Endothelial cell of umbilical vein (primary cell): ENCODE measurements at regions not wholly inside any gene's neighbourhood (a gene's known extent, or its start where the extent isn't known, plus 50 kb on each side); places are given as distances from the start of the nearest gene placed in this dataset.

ENCODE experiments used
- BruUV-seq: library from RNA; stranded (reverse); fragments of 400-500 nt; replicated peaks from 2 replicates; lab custom pipeline; 2021; lab: Mats Ljungman, UMichigan
- CTCF ChIA-PET: fragments of 300-600, 350-600 bp; sonication (Branson Sonifier 250); formaldehyde crosslinking; loops from one replicate; lab custom pipeline; 2021; ENCODE audit warnings: antibody characterized with exemption, inconsistent platforms; lab: Charles Lee
- POLR2A ChIA-PET: fragments of 300-600, 350-600 bp; sonication (Branson Sonifier 250); formaldehyde crosslinking; loops from one replicate; lab custom pipeline; 2021; ENCODE audit warnings: antibody characterized with exemption, inconsistent platforms; lab: Charles Lee
- DNase-seq: peaks from one replicate; pipeline ENCODE4 v3.0.0-alpha.2; 2011; ENCODE audit warnings: low read depth, low spot score
- FAIRE-seq: peaks from 2 replicates; lab custom pipeline; 2011; peaks lifted over from hg19 to GRCh38; lab: Jason Lieb, UNC
- H2AFZ ChIP-seq: 2 replicates; pipeline ENCODE4 v1.6.0; 2012; ENCODE audit warnings: low read depth, low read length, control low read depth, inconsistent platforms
- H3K27ac ChIP-seq: 2 replicates; pipeline ENCODE4 v1.5.1; 2011; ENCODE audit warnings: low read depth, mild to moderate bottlenecking, control low read depth, low read length, moderate library complexity; ENCODE audit not compliant: insufficient read depth
- H3K27me3 ChIP-seq, 2 experiments: 2 replicates each; pipeline versions ENCODE4 v1.6.0 to v1.6.1; 2011; ENCODE audit warnings: low read length in 2 of 2, mixed read lengths in 1 of 2; ENCODE audit not compliant: control insufficient read depth in 2 of 2, insufficient read depth in 2 of 2
- H3K36me3 ChIP-seq, 2 experiments: 2 replicates in 1 of 2; 3 replicates in 1 of 2; pipeline ENCODE4 v1.5.1; 2011; ENCODE audit warnings: low read length in 2 of 2, mild to moderate bottlenecking in 1 of 2, moderate library complexity in 1 of 2; ENCODE audit not compliant: control insufficient read depth in 2 of 2, insufficient read depth in 2 of 2; ENCODE audit errors: extremely low read depth in 1 of 2
- H3K4me1 ChIP-seq: 3 replicates; pipeline ENCODE4 v1.5.1; 2011; ENCODE audit warnings: mild to moderate bottlenecking, low read length; ENCODE audit not compliant: control insufficient read depth, insufficient read depth; ENCODE audit errors: extremely low read depth
- H3K4me2 ChIP-seq: 2 replicates; pipeline ENCODE4 v1.6.1; 2011; ENCODE audit warnings: low read length, control low read depth, mixed read lengths; ENCODE audit not compliant: insufficient read depth
- H3K4me3 ChIP-seq, 3 experiments: fragments of 200-600 bp in 1 of 3; sonication (generic), shearing (Covaris generic) in 1 of 3; replicated peaks in 1 of 3; 2 replicates each; pipeline ENCODE4 v1.5.1; 2011 to 2016; ENCODE audit warnings: control low read depth in 3 of 3, low read length in 3 of 3, mild to moderate bottlenecking in 2 of 3, inconsistent platforms in 1 of 3, low read depth in 1 of 3, moderate library complexity in 1 of 3; ENCODE audit not compliant: insufficient read depth in 1 of 3
- H3K79me2 ChIP-seq: 2 replicates; pipeline ENCODE4 v1.6.0; 2012; ENCODE audit warnings: low read length, inconsistent platforms; ENCODE audit not compliant: control insufficient read depth, insufficient read depth
- H3K9ac ChIP-seq: replicated peaks from 2 replicates; pipeline ENCODE3; 2011; ENCODE audit warnings: low read length, control low read depth; ENCODE audit not compliant: insufficient read depth; ENCODE audit errors: extremely low read depth
- H3K9me1 ChIP-seq: replicated peaks from 3 replicates; pipeline ENCODE4 v1.6.0; 2011; ENCODE audit warnings: mild to moderate bottlenecking, low read length; ENCODE audit not compliant: control insufficient read depth, insufficient read depth; ENCODE audit errors: extremely low read depth
- H3K9me3 ChIP-seq: replicated peaks from 2 replicates; pipeline ENCODE4 v1.5.1; 2012; ENCODE audit warnings: low read length, inconsistent platforms; ENCODE audit not compliant: control insufficient read depth, insufficient read depth
- H4K20me1 ChIP-seq: replicated peaks from 2 replicates; pipeline ENCODE3; 2011; ENCODE audit warnings: mild to moderate bottlenecking, low read length; ENCODE audit not compliant: control insufficient read depth, insufficient read depth; ENCODE audit errors: extremely low read depth
- EZH2 ChIP-seq: IDR thresholded peaks from 2 replicates; pipeline ENCODE4 v1.6.1; 2012; ENCODE audit warnings: borderline replicate concordance, low read depth, mild to moderate bottlenecking, moderate library complexity, low read length, inconsistent platforms; ENCODE audit not compliant: severe bottlenecking
- FOS ChIP-seq: IDR thresholded peaks from 2 replicates; pipeline ENCODE4 v1.6.1; 2011; ENCODE audit warnings: mild to moderate bottlenecking, low read length, moderate library complexity, borderline replicate concordance; ENCODE audit not compliant: insufficient read depth
- GATA2 ChIP-seq: IDR thresholded peaks from 2 replicates; pipeline ENCODE4 v1.7.0; 2011; ENCODE audit warnings: low read depth, mild to moderate bottlenecking, moderate library complexity, mixed read lengths, low read length; ENCODE audit not compliant: insufficient read length, insufficient read depth
- JUN ChIP-seq: IDR thresholded peaks from 2 replicates; pipeline ENCODE4 v1.6.1; 2011; ENCODE audit warnings: borderline replicate concordance, low read depth; ENCODE audit not compliant: insufficient read length, insufficient read depth
- MYC ChIP-seq: IDR thresholded peaks from one replicate; pipeline ENCODE4 v1.6.1; 2011; ENCODE audit warnings: mild to moderate bottlenecking, low read depth, low read length
- POLR2A ChIP-seq: IDR thresholded peaks from 2 replicates; pipeline ENCODE4 v1.6.1; 2012; ENCODE audit warnings: low read depth, mild to moderate bottlenecking, control low read depth, low read length
- POLR2AphosphoS5 ChIP-seq: IDR thresholded peaks from 2 replicates; pipeline ENCODE4 v1.6.1; 2012; ENCODE audit warnings: low read depth, mild to moderate bottlenecking, control low read depth, low read length, moderate library complexity; ENCODE audit not compliant: insufficient read depth
- dilution Hi-C: fragments of 300-500 bp; cut with MboI; formaldehyde crosslinking; loops from one replicate; pipeline ENCODE4 v1.15.0; 2019; ENCODE audit warnings: low sequenced_read_pairs; ENCODE audit not compliant: extremely low pct_ligation_motif_present
- intact Hi-C: fragments of 100-400 bp; cut with micrococcal nuclease; formaldehyde crosslinking; loops from one replicate; pipeline ENCODE4 v1.10.0; 2022
- TF ChIP-seq, protein P1 (sequence below): IDR thresholded peaks from 2 replicates; pipeline ENCODE4 v1.6.1; 2011; ENCODE audit not compliant: insufficient read depth, insufficient read length
- TF ChIP-seq, protein P2 (sequence below), 2 donors: IDR thresholded peaks; 1 replicate in 1 of 2; 2 replicates in 1 of 2; pipeline ENCODE4 v1.5.1; 2011; ENCODE audit warnings: low read length in 2 of 2, mild to moderate bottlenecking in 2 of 2, moderate library complexity in 2 of 2, control low read depth in 1 of 2, inconsistent platforms in 1 of 2, low read depth in 1 of 2; ENCODE audit not compliant: insufficient read depth in 1 of 2; ENCODE audit errors: extremely low read depth in 1 of 2

DNA sequence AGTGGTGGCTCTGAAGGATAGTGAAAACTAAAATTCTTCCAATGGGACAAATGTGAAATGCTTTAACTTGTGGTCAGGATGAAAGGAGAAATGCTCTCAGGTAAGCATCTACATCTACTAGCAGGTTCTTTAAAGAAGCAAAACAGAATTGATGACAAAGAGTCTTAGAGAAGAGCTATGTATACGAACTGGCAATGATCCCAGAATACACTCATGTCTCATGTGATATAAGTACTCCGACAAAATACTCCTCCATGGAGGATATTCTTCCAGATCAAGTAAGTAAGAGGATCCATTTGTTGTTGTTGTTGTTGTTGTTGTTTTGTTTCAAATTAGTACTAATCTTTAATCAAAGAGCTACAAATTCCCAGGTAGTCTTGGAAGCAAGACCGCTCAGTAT lies 174.0 kb upstream of the ATP1B1 start:
- Histone ChIP-seq H4K20me1 (no peaks in the 10 kb centered on the region), H3K9me1 (no peaks in the 10 kb centered on the region), H3K4me1 (no peaks in the 10 kb centered on the region), H3K9ac (no peak overlapping the region), H3K4me3 (no peak overlapping the region), H2AFZ (no peak overlapping the region), H3K27me3 (no peaks in the 10 kb centered on the region), H3K9me3 (no peaks in the 10 kb centered on the region), H3K4me2 (no peak overlapping the region), H3K36me3 (no peaks in the 10 kb centered on the region), H3K27ac (no peak overlapping the region), H3K79me2 (no peaks in the 10 kb centered on the region)
- dilution Hi-C loops (no loop called here), intact Hi-C loops (no loop called here)
- POLR2A ChIA-PET: no interaction called here
- FAIRE-seq (no peak), DNase-seq (no peak)
- CTCF ChIA-PET: interaction anchor here (1.0 to 1.9 kb wide), 4 partner anchors 12 to 416 kb away, joined by 3 to 8 read pairs (median 3); no protein-coding TSS in a partner anchor
- TF ChIP-seq, protein P1, sequence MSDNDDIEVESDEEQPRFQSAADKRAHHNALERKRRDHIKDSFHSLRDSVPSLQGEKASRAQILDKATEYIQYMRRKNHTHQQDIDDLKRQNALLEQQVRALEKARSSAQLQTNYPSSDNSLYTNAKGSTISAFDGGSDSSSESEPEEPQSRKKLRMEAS: no peak
- no peak for TF ChIP-seq GATA2
- TF ChIP-seq, protein P2, sequence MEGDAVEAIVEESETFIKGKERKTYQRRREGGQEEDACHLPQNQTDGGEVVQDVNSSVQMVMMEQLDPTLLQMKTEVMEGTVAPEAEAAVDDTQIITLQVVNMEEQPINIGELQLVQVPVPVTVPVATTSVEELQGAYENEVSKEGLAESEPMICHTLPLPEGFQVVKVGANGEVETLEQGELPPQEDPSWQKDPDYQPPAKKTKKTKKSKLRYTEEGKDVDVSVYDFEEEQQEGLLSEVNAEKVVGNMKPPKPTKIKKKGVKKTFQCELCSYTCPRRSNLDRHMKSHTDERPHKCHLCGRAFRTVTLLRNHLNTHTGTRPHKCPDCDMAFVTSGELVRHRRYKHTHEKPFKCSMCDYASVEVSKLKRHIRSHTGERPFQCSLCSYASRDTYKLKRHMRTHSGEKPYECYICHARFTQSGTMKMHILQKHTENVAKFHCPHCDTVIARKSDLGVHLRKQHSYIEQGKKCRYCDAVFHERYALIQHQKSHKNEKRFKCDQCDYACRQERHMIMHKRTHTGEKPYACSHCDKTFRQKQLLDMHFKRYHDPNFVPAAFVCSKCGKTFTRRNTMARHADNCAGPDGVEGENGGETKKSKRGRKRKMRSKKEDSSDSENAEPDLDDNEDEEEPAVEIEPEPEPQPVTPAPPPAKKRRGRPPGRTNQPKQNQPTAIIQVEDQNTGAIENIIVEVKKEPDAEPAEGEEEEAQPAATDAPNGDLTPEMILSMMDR (IDR thresholded peaks at IDR 0.05; ENCODE audit: extremely low read depth in 1 of 2, insufficient read depth in 1 of 2, low read depth in 1 of 2, low read length in 2 of 2): no peak
- no peak for TF ChIP-seq MYC
- no peak for TF ChIP-seq POLR2AphosphoS5
- no peak for TF ChIP-seq EZH2
- TF ChIP-seq JUN: no peak
- TF ChIP-seq FOS: no peak
- TF ChIP-seq POLR2A: no peak
- BruUV-seq: no TSS peak
